NCI-H2081 treated with DMSO at 0.1 percent for 48 hours (cell line): ENCODE measurements at regions not wholly inside any gene's neighbourhood (a gene's known extent, or its start where the extent isn't known, plus 50 kb on each side); places are given as distances from the start of the nearest gene placed in this dataset.
"Not testable (repeated sequence)": the region's sequence is repeated elsewhere in the genome, so short reads cannot be mapped to it uniquely, and the experiment has no call there.

Experiments used
- DNase-seq: peaks from one replicate; lab custom pipeline; 2025; lab: John Stamatoyannopoulos, UW

- not testable (repeated sequence) for DNase-seq
Measured at GRCh38 chr16:22572331-22573224, 61.9 kb downstream of the NPIPB5 start.

- not testable (repeated sequence) for DNase-seq
Measured at GRCh38 chr16:22573225-22573530, 62.5 kb downstream of the NPIPB5 start.

GRCh38 chr16:22576506-22576905, 65.8 kb downstream of the NPIPB5 start:
- not testable (repeated sequence) for DNase-seq

GRCh38 chr16:22583195-22583594, 72.5 kb downstream of the NPIPB5 start:
- DNase-seq: not testable (repeated sequence)

DNA sequence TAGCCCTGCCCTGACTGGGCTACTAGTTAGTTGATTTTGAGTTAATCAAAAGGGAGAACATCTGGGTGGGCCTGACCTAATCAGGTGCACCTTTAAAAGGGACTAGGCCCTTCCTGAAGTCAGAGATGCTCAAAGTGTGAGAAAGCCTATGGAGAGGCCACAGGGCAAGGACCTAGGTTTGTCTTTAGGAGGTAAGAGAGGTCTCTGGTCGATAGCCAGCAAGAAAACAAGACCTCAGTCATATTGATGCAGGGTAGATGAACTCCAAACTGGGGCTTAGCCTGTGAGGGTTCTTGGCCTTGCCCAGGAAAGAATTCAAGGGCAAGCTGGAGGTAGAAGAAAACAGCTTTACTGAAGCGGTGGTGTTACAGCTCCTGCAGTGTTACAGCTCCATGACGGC, 73.8 kb downstream of the NPIPB5 start:
- DNase-seq: not testable (repeated sequence)

GRCh38 chr16:22584941-22585340, 74.2 kb downstream of the NPIPB5 start:
- not testable (repeated sequence) for DNase-seq

DNA sequence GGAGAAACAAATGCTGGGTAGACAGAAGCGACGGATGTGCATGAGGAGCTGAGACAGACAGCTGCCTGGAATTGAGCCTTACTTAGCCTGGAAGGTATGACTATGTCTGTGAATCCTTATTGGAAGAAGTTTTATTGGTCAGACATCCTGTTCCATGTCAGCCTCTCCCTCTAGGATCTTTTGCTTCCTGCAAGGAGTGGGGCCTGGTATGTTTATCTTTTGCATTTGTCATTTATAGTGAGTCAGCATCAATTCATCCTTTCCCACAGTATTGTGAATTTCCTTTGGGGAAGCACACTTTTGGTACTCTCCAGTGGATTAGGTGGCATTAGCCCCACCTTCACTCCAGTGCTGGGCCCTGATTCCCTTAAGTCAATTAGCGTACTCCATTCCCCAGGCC, 74.7 kb downstream of the NPIPB5 start:
- DNase-seq: not testable (repeated sequence)

DNA sequence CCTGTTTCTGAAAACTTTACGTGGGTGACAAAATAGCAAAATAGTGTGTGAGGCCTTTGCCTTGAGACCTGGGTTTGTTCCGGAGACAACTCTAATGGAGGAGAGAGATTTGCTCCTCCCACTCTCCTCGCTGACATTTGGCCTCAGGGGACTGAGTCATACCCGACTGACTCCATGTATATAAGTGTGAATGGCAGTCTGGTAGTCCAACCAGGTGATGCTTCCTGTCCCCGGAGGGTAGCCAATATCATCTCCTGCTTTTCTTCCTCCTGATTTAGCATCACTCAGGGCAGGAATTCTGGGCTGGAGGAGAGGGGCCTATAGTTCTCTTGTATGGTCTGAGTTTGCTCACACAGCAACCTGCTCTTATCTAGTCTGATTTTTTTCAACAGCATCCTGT, 76.0 kb downstream of the NPIPB5 start:
- DNase-seq: not testable (repeated sequence)

- DNase-seq: not testable (repeated sequence)
Measured at GRCh38 chr16:22589757-22590156, 79.1 kb downstream of the NPIPB5 start.

GRCh38 chr16:22596445-22597045, 85.9 kb downstream of the NPIPB5 start:
- DNase-seq: not testable (repeated sequence)

GRCh38 chr16:22603744-22604143, 93.1 kb downstream of the NPIPB5 start:
- not testable (repeated sequence) for DNase-seq

DNA sequence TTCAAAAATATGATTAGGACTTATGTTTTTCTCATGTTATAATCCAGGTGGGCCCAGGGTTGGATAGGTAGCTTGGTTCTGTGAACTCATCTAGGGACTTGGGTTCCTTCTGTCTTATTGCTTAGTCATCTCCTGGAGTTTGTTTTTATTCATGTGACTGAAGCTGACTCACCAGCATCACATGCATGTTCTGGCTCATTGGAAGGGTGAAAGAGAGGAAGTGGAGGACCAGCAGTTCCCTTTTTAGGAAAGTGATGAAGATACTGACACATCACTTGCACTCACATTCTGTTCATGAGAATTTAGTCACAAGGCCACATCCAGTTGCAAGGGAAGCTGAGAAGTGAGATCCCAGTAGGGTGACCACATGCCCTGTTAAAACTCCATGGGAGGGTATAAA, 95.9 kb downstream of the NPIPB5 start:
- DNase-seq: not testable (repeated sequence)

DNA sequence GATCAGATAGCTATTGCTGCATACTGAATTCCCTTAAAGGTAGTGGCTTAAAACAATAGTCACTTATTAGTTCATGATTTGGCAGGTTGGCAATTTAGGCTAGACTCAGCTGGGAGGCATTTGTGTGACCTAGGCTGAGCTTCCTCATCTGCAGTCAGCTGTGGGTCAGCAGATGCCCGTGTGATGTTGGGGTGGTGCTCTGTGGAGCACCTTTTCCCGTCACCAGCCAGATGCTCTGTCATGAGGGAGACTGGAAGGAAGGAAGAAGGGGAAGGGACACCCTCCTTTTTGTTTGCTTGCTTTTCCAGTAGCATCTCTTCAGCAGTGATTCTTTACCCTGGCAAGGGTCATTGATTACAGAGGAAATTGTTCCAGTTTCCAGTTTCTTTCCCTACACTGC, 99.1 kb downstream of the NPIPB5 start:
- DNase-seq: not testable (repeated sequence)

DNA sequence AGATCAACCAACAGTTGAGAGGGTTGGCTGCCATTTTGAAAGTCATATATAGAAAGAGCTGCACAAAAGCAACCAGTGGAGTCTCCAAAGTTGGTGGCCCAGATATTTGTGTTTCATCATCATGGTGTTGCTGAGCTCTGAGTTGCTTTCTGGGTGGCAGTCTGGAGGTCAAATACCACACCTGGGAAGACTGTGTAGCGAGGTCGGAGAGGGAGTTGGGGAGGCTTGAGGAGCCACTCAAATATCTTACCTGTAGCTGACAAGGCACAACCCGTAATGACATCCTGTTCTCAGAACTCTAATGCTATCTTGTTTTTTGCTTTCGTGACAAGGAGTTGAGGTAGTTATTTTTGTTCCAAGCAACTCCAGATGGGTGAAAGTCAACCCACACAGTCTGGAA, 100.4 kb downstream of the NPIPB5 start:
- not testable (repeated sequence) for DNase-seq

GRCh38 chr16:22614271-22614947, 103.7 kb downstream of the NPIPB5 start:
- no peak for DNase-seq

DNA sequence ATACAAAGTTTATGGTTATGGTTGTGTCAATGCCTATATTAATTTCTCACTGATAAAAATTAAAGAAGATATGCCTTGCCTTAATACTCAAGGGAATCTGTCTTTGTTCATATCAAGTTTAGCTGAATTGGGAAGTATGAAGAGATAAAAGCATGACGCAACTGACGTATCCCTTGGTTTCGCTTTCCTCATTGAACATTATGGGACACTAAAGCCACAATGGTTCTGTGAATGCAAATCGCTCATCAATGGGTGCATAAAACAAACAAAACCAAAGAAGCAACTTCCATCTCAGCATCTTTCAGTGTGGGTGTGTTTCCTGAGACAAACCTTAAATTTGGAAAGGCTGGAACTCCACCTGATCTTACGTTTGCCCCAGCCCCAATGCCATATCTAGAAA, 108.2 kb downstream of the NPIPB5 start:
- DNase-seq: no peak

DNA sequence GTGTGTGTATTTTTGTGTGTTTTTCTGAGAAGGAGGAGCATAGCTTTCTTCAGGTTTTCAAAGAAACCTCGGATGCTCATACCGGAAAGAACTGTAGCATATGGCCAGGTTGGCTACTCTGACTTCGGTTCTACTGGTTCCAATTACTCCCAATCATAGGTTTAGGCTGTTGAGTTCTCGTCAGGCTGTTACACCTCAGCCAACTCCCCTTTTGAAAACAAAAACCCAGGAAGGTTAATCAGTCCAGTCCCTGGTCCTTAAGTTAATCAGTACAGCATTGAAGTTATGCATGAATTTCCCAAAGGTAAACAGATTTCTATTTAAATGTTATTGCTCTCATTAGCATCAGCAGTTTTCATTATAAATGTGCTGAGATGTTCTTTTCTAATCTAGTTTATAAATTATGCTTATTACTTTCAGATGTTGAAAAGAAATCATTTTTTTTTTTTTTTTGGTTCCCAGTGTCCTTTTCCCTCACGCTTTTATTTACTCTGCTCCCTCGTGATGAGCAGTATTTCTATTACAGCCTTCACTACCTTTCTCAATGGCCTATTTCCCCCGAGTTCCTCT, 111.0 kb downstream of the NPIPB5 start:
- DNase-seq: no peak

DNA sequence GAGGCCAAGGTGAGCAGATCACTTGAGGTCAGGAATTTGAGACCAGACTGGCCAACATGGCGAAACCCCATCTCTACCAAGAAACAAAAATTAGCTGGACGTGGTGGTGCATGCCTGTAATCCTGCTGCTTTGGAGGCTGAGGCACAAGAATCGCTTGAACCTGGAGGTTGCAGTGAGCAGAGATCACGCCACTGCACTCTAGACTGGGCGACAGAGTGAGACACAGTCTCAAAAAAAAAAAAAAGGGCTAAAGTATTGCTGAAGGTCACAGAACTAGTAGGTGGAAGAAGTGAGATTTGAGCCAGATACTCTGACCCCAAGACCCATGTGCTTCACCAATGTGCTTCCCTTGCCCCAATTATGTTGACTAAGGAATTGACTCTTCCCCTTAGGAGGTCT, 112.0 kb downstream of the NPIPB5 start:
- no peak for DNase-seq

GRCh38 chr16:22623351-22623781, 112.7 kb downstream of the NPIPB5 start:
- no peak for DNase-seq

GRCh38 chr16:22624038-22624799, 113.5 kb downstream of the NPIPB5 start:
- peak; percentile 38 for DNase-seq

- no peak for DNase-seq
Measured at GRCh38 chr16:22624800-22625533, 114.3 kb downstream of the NPIPB5 start.
